ENCODE measurements at regions not wholly inside any gene's neighbourhood (a gene's known extent, or its start where the extent isn't known, plus 50 kb on each side); places are given as distances from the start of the nearest gene placed in this dataset.

GRCh38 chr13:90360785-90361184 lies 986.7 kb upstream of the MIR17HG start (continued):
- no peak for TF ChIP-seq ZNF462 (CRISPR knock-in tag; IDR thresholded peaks at IDR 0.05)

- Histone ChIP-seq H3K79me2 (replicated peaks; ENCODE audit: insufficient read depth) (no peaks in the 10 kb centered on the region), H3F3A (replicated peaks; ENCODE audit: low read depth) (no peaks in the 10 kb centered on the region), H4K20me1 (replicated peaks; ENCODE audit: insufficient read depth) (no peaks in the 10 kb centered on the region), H3K4me1 (ENCODE audit: insufficient read depth) (no peaks in the 10 kb centered on the region), H3K9me2 (ENCODE audit: insufficient read depth) (no peaks in the 10 kb centered on the region), H3K36me3 (ENCODE audit: insufficient read depth) (no peaks in the 10 kb centered on the region), H3K27ac (ENCODE audit: low read depth) (no peak overlapping the region), H2AFZ (no peak overlapping the region), H3K4me2 (no peak overlapping the region), H3K27me3 (ENCODE audit: insufficient read depth) (no peaks in the 10 kb centered on the region), H3K4me3 (no peak overlapping the region)
- Mint-ChIP-seq H3K27ac (no peak overlapping the region), H3K9me3 (no peaks in the 10 kb centered on the region; the same call in 2 of the 3 replicates), H3K4me1 (no peaks in the 10 kb centered on the region), H3K4me3 (no peak overlapping the region), H3K27me3 (ENCODE audit: insufficient read depth, low read depth, poor library complexity) (no peaks in the 10 kb centered on the region), H3K36me3 (ENCODE audit: low read depth) (peaks cover 3% of the 10 kb centered on the region; the same call in 2 of the 3 replicates)
- ATAC-seq (no peak), DNase-seq (ENCODE audit: low spot score) (no peak)
- TF ChIP-seq EZH2 (IDR thresholded peaks at IDR 0.05; ENCODE audit: low read depth, unreplicated experiment): no peak
- no peak for TF ChIP-seq ZNF114 (CRISPR knock-in tag; IDR thresholded peaks at IDR 0.05)
- TF ChIP-seq ZNF331 (CRISPR knock-in tag; IDR thresholded peaks at IDR 0.05; ENCODE audit: low read depth): no peak
- TF ChIP-seq ZNF462 (CRISPR knock-in tag; IDR thresholded peaks at IDR 0.05): no peak
- no peak for TF ChIP-seq ETS1 (IDR thresholded peaks at IDR 0.05)
- TF ChIP-seq CREB1 (CRISPR knock-in tag; IDR thresholded peaks at IDR 0.05; ENCODE audit: low read depth): no peak
- TF ChIP-seq JUNB (IDR thresholded peaks at IDR 0.05; ENCODE audit: unreplicated experiment): no peak
- TF ChIP-seq NANOG (IDR thresholded peaks at IDR 0.05; ENCODE audit: borderline replicate concordance): no peak
These were observed 984.8 kb upstream of the MIR17HG start for GRCh38 chr13:90362707-90363106.

Measured in GM23338 (cell line).